GM12892 (cell line): ENCODE measurements at regions not wholly inside any gene's neighbourhood (a gene's known extent, or its start where the extent isn't known, plus 50 kb on each side); places are given as distances from the start of the nearest gene placed in this dataset.

Experiments used
- POLR2A ChIP-seq: IDR thresholded peaks from 2 replicates; pipeline ENCODE4 v1.6.1; 2011; ENCODE audit warnings: low read depth, low read length, control low read depth
- POLR2AphosphoS5 ChIP-seq: IDR thresholded peaks from 2 replicates; pipeline ENCODE4 v1.6.1; 2011; ENCODE audit warnings: low read depth, low read length, control low read depth
- TAF1 ChIP-seq: IDR thresholded peaks from 2 replicates; pipeline ENCODE4 v1.6.1; 2011; ENCODE audit warnings: low read depth, mild to moderate bottlenecking, control low read depth, low read length, borderline replicate concordance

DNA sequence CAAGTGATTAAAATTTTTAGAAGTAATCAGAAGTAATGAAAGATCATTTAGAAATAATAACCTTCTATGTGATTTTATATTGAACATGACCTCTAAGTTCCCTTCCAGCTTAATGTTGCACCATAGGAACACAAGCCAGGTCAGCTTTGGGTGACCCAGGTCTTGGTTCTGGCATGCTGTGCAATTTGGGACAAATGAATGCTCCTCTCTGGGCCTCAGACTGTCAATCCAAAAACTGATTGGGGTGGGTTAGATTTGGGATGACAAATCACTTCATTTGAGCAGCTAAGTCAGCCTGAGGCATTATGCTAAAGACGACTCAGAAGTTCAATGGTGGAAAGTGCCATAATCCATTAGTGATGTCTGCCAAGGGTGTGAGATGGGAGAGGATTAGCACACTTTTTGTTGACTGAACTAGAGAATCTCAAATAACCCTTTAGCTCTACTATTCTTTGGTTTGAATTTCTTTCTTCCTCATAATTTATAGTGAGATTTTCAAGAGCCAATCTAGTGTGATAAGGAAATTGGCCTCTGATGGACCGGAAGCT lies 60.7 kb upstream of the BOD1 start:
- no peak for TF ChIP-seq POLR2A
- TF ChIP-seq POLR2AphosphoS5 = no peak
- TF ChIP-seq TAF1 = no peak
